GM23338 (cell line): ENCODE measurements at regions not wholly inside any gene's neighbourhood (a gene's known extent, or its start where the extent isn't known, plus 50 kb on each side); places are given as distances from the start of the nearest gene placed in this dataset.

Experiments used
- ATAC-seq: fragments of 200-7000 bp; cut with Tn5 transposase; 3 replicates; pipeline ENCODE4 v1.9.1; 2020
- DNase-seq: peaks from one replicate; pipeline ENCODE4 v3.0.0-alpha.2; 2015; ENCODE audit warnings: low spot score
- H2AFZ ChIP-seq: fragments of 200-600 bp; sonication (generic); 2 replicates; pipeline ENCODE4 v1.8.0; 2016; ENCODE audit warnings: antibody characterized with exemption, mild to moderate bottlenecking, moderate library complexity
- H3F3A ChIP-seq: fragments of 200-600 bp; sonication (generic); replicated peaks from 2 replicates; pipeline ENCODE4 v1.8.0; 2017; ENCODE audit warnings: antibody characterized with exemption, mixed run types, low read depth
- H3K27ac ChIP-seq: fragments of 200-600 bp; sonication (generic); 2 replicates; pipeline ENCODE4 v1.6.1; 2016; ENCODE audit warnings: low read depth
- H3K27me3 ChIP-seq: fragments of 200-600 bp; sonication (generic); 2 replicates; pipeline ENCODE4 v1.8.0; 2016; ENCODE audit warnings: mild to moderate bottlenecking, mixed run types, moderate library complexity; ENCODE audit not compliant: insufficient read depth
- H3K36me3 ChIP-seq: fragments of 200-600 bp; sonication (generic); 2 replicates; pipeline ENCODE4 v1.8.0; 2016; ENCODE audit warnings: mild to moderate bottlenecking; ENCODE audit not compliant: insufficient read depth
- H3K4me1 ChIP-seq: fragments of 200-600 bp; sonication (generic); 2 replicates; pipeline ENCODE4 v1.8.0; 2016; ENCODE audit warnings: mild to moderate bottlenecking, moderate library complexity; ENCODE audit not compliant: insufficient read depth
- H3K4me2 ChIP-seq: fragments of 200-600 bp; sonication (generic); 2 replicates; pipeline ENCODE4 v1.7.1; 2017; ENCODE audit warnings: mixed run types
- H3K4me3 ChIP-seq: fragments of 200-600 bp; sonication (generic); 2 replicates; pipeline ENCODE4 v1.6.1; 2016; ENCODE audit warnings: mixed run types
- H3K79me2 ChIP-seq: fragments of 200-600 bp; sonication (generic); replicated peaks from 2 replicates; pipeline ENCODE4 v1.8.0; 2017; ENCODE audit warnings: mild to moderate bottlenecking; ENCODE audit not compliant: insufficient read depth
- H3K9me2 ChIP-seq: fragments of 200-600 bp; sonication (generic); 2 replicates; pipeline ENCODE4 v1.8.0; 2017; ENCODE audit not compliant: insufficient read depth
- H4K20me1 ChIP-seq: fragments of 200-600 bp; sonication (generic); replicated peaks from 2 replicates; pipeline ENCODE4 v1.8.0; 2017; ENCODE audit warnings: mild to moderate bottlenecking; ENCODE audit not compliant: insufficient read depth
- H3K27ac Mint-ChIP-seq: 2 replicates; pipeline ENCODE4 v1.8.0; 2020; ENCODE audit warnings: inconsistent platforms, mild to moderate bottlenecking, moderate library complexity, mixed read lengths
- H3K27me3 Mint-ChIP-seq: 3 replicates; pipeline ENCODE4 v1.8.0; 2022; ENCODE audit warnings: low read depth, mild to moderate bottlenecking, moderate library complexity, mixed read lengths, inconsistent platforms; ENCODE audit not compliant: insufficient read depth, poor library complexity
- H3K36me3 Mint-ChIP-seq: 3 replicates; pipeline ENCODE4 v1.8.0; 2021; ENCODE audit warnings: low read depth, mild to moderate bottlenecking, inconsistent platforms, moderate library complexity, mixed read lengths
- H3K4me1 Mint-ChIP-seq: 3 replicates; pipeline ENCODE4 v1.8.0; 2020; ENCODE audit warnings: mild to moderate bottlenecking, inconsistent platforms, mixed read lengths
- H3K4me3 Mint-ChIP-seq: 3 replicates; pipeline ENCODE4 v1.8.0; 2021; ENCODE audit warnings: moderate library complexity, mild to moderate bottlenecking, inconsistent platforms, mixed read lengths
- H3K9me3 Mint-ChIP-seq: 3 replicates; pipeline ENCODE4 v1.8.0; 2020; ENCODE audit warnings: moderate library complexity, mild to moderate bottlenecking, inconsistent platforms, mixed read lengths
- CREB1 ChIP-seq: fragments of 250-450 bp; sonication (Bioruptor Pico); IDR thresholded peaks from 2 replicates; pipeline ENCODE4 v1.5.0; 2020; ENCODE audit warnings: low read depth, mild to moderate bottlenecking, moderate library complexity
- CTCF ChIP-seq, 2 experiments: fragments of 200-600 bp in 1 of 2; sonication (generic) in 1 of 2; conservative IDR thresholded peaks; 2 replicates each; pipeline versions ENCODE4 v1.5.1 to v1.6.1; 2016 to 2017; ENCODE audit warnings: antibody characterized with exemption in 2 of 2, low read depth in 2 of 2, mild to moderate bottlenecking in 2 of 2, moderate library complexity in 1 of 2
- ETS1 ChIP-seq: IDR thresholded peaks from 2 replicates; pipeline ENCODE4 v1.6.1; 2016; ENCODE audit warnings: antibody characterized with exemption
- EZH2 ChIP-seq: fragments of 200-600 bp; sonication (generic); IDR thresholded peaks from one replicate; pipeline ENCODE4 v1.8.0; 2017; ENCODE audit warnings: antibody characterized with exemption, mild to moderate bottlenecking, low read depth; ENCODE audit not compliant: unreplicated experiment
- EZH2phosphoT487 ChIP-seq: fragments of 200-600 bp; sonication (generic); IDR thresholded peaks from one replicate; pipeline ENCODE4 v1.8.1; 2018; ENCODE audit warnings: antibody characterized with exemption; ENCODE audit not compliant: unreplicated experiment
- JUNB ChIP-seq: IDR thresholded peaks from one replicate; pipeline ENCODE4 v1.6.1; 2016; ENCODE audit warnings: antibody characterized with exemption; ENCODE audit not compliant: unreplicated experiment
- NANOG ChIP-seq: IDR thresholded peaks from 2 replicates; pipeline ENCODE4 v1.6.1; 2016; ENCODE audit warnings: antibody characterized with exemption, borderline replicate concordance
- POLR2AphosphoS5 ChIP-seq: IDR thresholded peaks from 2 replicates; pipeline ENCODE4 v1.6.1; 2016; ENCODE audit warnings: antibody characterized with exemption, low read depth
- REST ChIP-seq: IDR thresholded peaks from one replicate; pipeline ENCODE4 v1.6.1; 2018; ENCODE audit warnings: antibody characterized with exemption; ENCODE audit not compliant: unreplicated experiment
- STAT1 ChIP-seq: IDR thresholded peaks from one replicate; pipeline ENCODE4 v1.6.1; 2016; ENCODE audit warnings: antibody characterized with exemption; ENCODE audit not compliant: unreplicated experiment
- ZNF114 ChIP-seq: fragments of 250-450 bp; sonication (Bioruptor Pico); IDR thresholded peaks from 2 replicates; pipeline ENCODE4 v1.5.0; 2020; ENCODE audit warnings: mild to moderate bottlenecking, moderate library complexity
- ZNF331 ChIP-seq: fragments of 250-450 bp; sonication (Bioruptor Pico); IDR thresholded peaks from 2 replicates; pipeline ENCODE4 v1.5.0; 2020; ENCODE audit warnings: low read depth, mild to moderate bottlenecking, moderate library complexity
- ZNF462 ChIP-seq: fragments of 250-450 bp; sonication (Bioruptor Pico); IDR thresholded peaks from 2 replicates; pipeline ENCODE4 v1.5.0; 2020; ENCODE audit warnings: mild to moderate bottlenecking, moderate library complexity

- Mint-ChIP-seq H3K27me3 (peaks cover 5% of the 10 kb centered on the region), H3K9me3 (no peaks in the 10 kb centered on the region), H3K27ac (no peak overlapping the region), H3K36me3 (no peaks in the 10 kb centered on the region), H3K4me1 (peaks cover 5% of the 10 kb centered on the region; the same call in 2 of the 3 replicates), H3K4me3 (no peak overlapping the region)
- no peaks in the 10 kb centered on the region for H3K9me2 ChIP-seq
- no peaks in the 10 kb centered on the region for H4K20me1 ChIP-seq
- H3K27me3 ChIP-seq: no peaks in the 10 kb centered on the region
- DNase-seq: no peak
- TF ChIP-seq EZH2 (no peak), NANOG (no peak), STAT1 (no peak), EZH2phosphoT487 (no peak), CREB1 (CRISPR knock-in tag) (no peak), CTCF (conservative IDR thresholded peaks at IDR 0.05; ENCODE audit: low read depth in 2 of 2) (no peak), POLR2AphosphoS5 (no peak), ZNF114 (no peak), ZNF331 (CRISPR knock-in tag) (no peak), REST (no peak), ETS1 (no peak), ZNF462 (CRISPR knock-in tag) (no peak), JUNB (no peak)
- H3K4me2 ChIP-seq: no peak overlapping the region
- no peaks in the 10 kb centered on the region for H3K4me1 ChIP-seq
- H3K36me3 ChIP-seq: no peaks in the 10 kb centered on the region
- H2AFZ ChIP-seq: no peak overlapping the region
- H3K4me3 ChIP-seq: no peak overlapping the region
- H3K27ac ChIP-seq: no peak overlapping the region
- H3K79me2 ChIP-seq: no peaks in the 10 kb centered on the region
- ATAC-seq: no peak
- no peaks in the 10 kb centered on the region for H3F3A ChIP-seq
Observed at GRCh38 chr4:38223306-38223705, 263.1 kb downstream of the PTTG2 start.
